HG03097 (cell line): ENCODE measurements at regions not wholly inside any gene's neighbourhood (a gene's known extent, or its start where the extent isn't known, plus 50 kb on each side); places are given as distances from the start of the nearest gene placed in this dataset.

Source experiments
- ATAC-seq: cut with Tn5 transposase; IDR thresholded peaks from one replicate; pipeline ENCODE4 v1.9.1; 2021; ENCODE audit not compliant: unreplicated experiment, low FRiP score

GRCh38 chr2:51151490-51152140 is 119.7 kb upstream of the NRXN1 start:
- no peak for ATAC-seq

- no peak for ATAC-seq
Measured at GRCh38 chr2:51149725-51150124, 117.8 kb upstream of the NRXN1 start.

- no peak for ATAC-seq
Measured at GRCh38 chr2:51145761-51146160, 113.8 kb upstream of the NRXN1 start.

GRCh38 chr2:51120754-51121280 is 88.9 kb upstream of the NRXN1 start:
- no peak for ATAC-seq

- no peak for ATAC-seq
Measured at GRCh38 chr2:51111532-51111931, 79.6 kb upstream of the NRXN1 start.

GRCh38 chr2:51108794-51109193 is 76.9 kb upstream of the NRXN1 start:
- ATAC-seq: no peak

- ATAC-seq: no peak
Measured at GRCh38 chr2:51107841-51108240, 75.9 kb upstream of the NRXN1 start.

- no peak for ATAC-seq
Measured at GRCh38 chr2:51105811-51106210, 73.9 kb upstream of the NRXN1 start.

- no peak for ATAC-seq
Measured at GRCh38 chr2:51103205-51103604, 71.3 kb upstream of the NRXN1 start.

GRCh38 chr2:51093016-51093415 is 61.1 kb upstream of the NRXN1 start:
- no peak for ATAC-seq

GRCh38 chr2:51085420-51086068 is 53.6 kb upstream of the NRXN1 start:
- ATAC-seq: no peak

GRCh38 chr2:51084750-51085149 is 52.8 kb upstream of the NRXN1 start:
- ATAC-seq: no peak
